ENCODE measurements at regions not wholly inside any gene's neighbourhood (a gene's known extent, or its start where the extent isn't known, plus 50 kb on each side); places are given as distances from the start of the nearest gene placed in this dataset.

GRCh38 chr4:100289530-100289888 lies 99.2 kb upstream of the DDIT4L start:
- TF ChIP-seq POLR2A (IDR thresholded peaks at IDR 0.05) (no peak), CTCF (IDR thresholded peaks at IDR 0.05) (no peak)
